ENCODE measurements at regions not wholly inside any gene's neighbourhood (a gene's known extent, or its start where the extent isn't known, plus 50 kb on each side); places are given as distances from the start of the nearest gene placed in this dataset.
"Not testable (repeated sequence)": the region's sequence is repeated elsewhere in the genome, so short reads cannot be mapped to it uniquely, and the experiment has no call there.

- Mint-ChIP-seq H3K36me3 (ENCODE audit: low read depth, unreplicated experiment) (no peaks in the 10 kb centered on the region), H3K27me3 (ENCODE audit: unreplicated experiment) (peaks cover 4% of the 10 kb centered on the region), H3K4me3 (ENCODE audit: unreplicated experiment) (no peak overlapping the region), H3K9me3 (ENCODE audit: unreplicated experiment) (no peaks in the 10 kb centered on the region), H3K4me1 (ENCODE audit: unreplicated experiment) (no peaks in the 10 kb centered on the region), H3K27ac (ENCODE audit: unreplicated experiment) (no peak overlapping the region)
- no peak for TF ChIP-seq CTCF (IDR thresholded peaks at IDR 0.05; ENCODE audit: unreplicated experiment)
- no peak for DNase-seq (ENCODE audit: low spot score)
Observed at GRCh38 chr2:16201848-16202247, 261.5 kb downstream of the MYCN start.

GRCh38 chr2:16200554-16201193, 260.3 kb downstream of the MYCN start:
- Mint-ChIP-seq H3K4me1 (ENCODE audit: unreplicated experiment) (no peaks in the 10 kb centered on the region), H3K9me3 (ENCODE audit: unreplicated experiment) (no peaks in the 10 kb centered on the region), H3K27ac (ENCODE audit: unreplicated experiment) (no peak overlapping the region), H3K36me3 (ENCODE audit: low read depth, unreplicated experiment) (no peaks in the 10 kb centered on the region), H3K4me3 (ENCODE audit: unreplicated experiment) (no peak overlapping the region), H3K27me3 (ENCODE audit: unreplicated experiment) (peaks cover 4% of the 10 kb centered on the region)
- DNase-seq (ENCODE audit: low spot score): no peak
- TF ChIP-seq CTCF (IDR thresholded peaks at IDR 0.05; ENCODE audit: unreplicated experiment): no peak

- H3K27ac Mint-ChIP-seq (ENCODE audit: unreplicated experiment): no peak overlapping the region
Observed at GRCh38 chr2:16199882-16200553, 259.7 kb downstream of the MYCN start.

GRCh38 chr2:16199241-16199640, 258.9 kb downstream of the MYCN start:
- not testable (repeated sequence) for H3K4me3 Mint-ChIP-seq (ENCODE audit: unreplicated experiment); H3K27me3 Mint-ChIP-seq (ENCODE audit: unreplicated experiment); H3K4me1 Mint-ChIP-seq (ENCODE audit: unreplicated experiment); DNase-seq (ENCODE audit: low spot score); H3K36me3 Mint-ChIP-seq (ENCODE audit: low read depth, unreplicated experiment); H3K9me3 Mint-ChIP-seq (ENCODE audit: unreplicated experiment); H3K27ac Mint-ChIP-seq (ENCODE audit: unreplicated experiment)

More at GRCh38 chr2:16199882-16200553, 259.7 kb downstream of the MYCN start:
- no peak for DNase-seq (ENCODE audit: low spot score)
- Mint-ChIP-seq H3K4me1 (ENCODE audit: unreplicated experiment) (no peaks in the 10 kb centered on the region), H3K27me3 (ENCODE audit: unreplicated experiment) (peaks cover 4% of the 10 kb centered on the region), H3K36me3 (ENCODE audit: low read depth, unreplicated experiment) (no peaks in the 10 kb centered on the region), H3K9me3 (ENCODE audit: unreplicated experiment) (no peaks in the 10 kb centered on the region), H3K4me3 (ENCODE audit: unreplicated experiment) (no peak overlapping the region)
- TF ChIP-seq CTCF (IDR thresholded peaks at IDR 0.05; ENCODE audit: unreplicated experiment): no peak

- no peak for DNase-seq (ENCODE audit: low spot score)
- Mint-ChIP-seq H3K27ac (ENCODE audit: unreplicated experiment) (no peak overlapping the region), H3K4me3 (ENCODE audit: unreplicated experiment) (no peak overlapping the region), H3K27me3 (ENCODE audit: unreplicated experiment) (peaks cover 4% of the 10 kb centered on the region), H3K36me3 (ENCODE audit: low read depth, unreplicated experiment) (no peaks in the 10 kb centered on the region), H3K9me3 (ENCODE audit: unreplicated experiment) (no peaks in the 10 kb centered on the region), H3K4me1 (ENCODE audit: unreplicated experiment) (no peaks in the 10 kb centered on the region)
- no peak for TF ChIP-seq CTCF (IDR thresholded peaks at IDR 0.05; ENCODE audit: unreplicated experiment)
Observed at GRCh38 chr2:16198166-16198912, 258.0 kb downstream of the MYCN start.

Data from endothelial cell (in vitro differentiated cells).